ENCODE measurements at regions not wholly inside any gene's neighbourhood (a gene's known extent, or its start where the extent isn't known, plus 50 kb on each side); places are given as distances from the start of the nearest gene placed in this dataset.
"Not testable (repeated sequence)": the region's sequence is repeated elsewhere in the genome, so short reads cannot be mapped to it uniquely, and the experiment has no call there.

DNA sequence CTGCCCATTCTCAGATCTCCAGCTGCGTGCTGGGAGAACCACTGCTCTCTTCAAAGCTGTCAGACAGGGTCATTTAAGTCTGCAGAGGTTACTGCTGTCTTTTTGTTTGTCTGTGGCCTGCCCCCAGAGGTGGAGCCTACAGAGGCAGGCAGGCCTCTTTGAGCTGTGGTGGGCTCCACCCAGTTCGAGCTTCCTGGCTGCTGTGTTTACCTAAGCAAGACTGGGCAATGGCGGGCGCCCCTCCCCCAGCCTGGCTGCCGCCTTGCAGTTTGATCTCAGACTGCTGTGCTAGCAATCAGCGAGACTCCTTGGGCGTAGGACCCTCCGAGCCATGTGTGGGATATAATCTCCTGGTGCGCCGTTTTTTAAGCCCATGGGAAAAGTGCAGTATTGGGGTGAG lies 497.3 kb upstream of the SPRED2 start:
- TF ChIP-seq, protein P1, sequence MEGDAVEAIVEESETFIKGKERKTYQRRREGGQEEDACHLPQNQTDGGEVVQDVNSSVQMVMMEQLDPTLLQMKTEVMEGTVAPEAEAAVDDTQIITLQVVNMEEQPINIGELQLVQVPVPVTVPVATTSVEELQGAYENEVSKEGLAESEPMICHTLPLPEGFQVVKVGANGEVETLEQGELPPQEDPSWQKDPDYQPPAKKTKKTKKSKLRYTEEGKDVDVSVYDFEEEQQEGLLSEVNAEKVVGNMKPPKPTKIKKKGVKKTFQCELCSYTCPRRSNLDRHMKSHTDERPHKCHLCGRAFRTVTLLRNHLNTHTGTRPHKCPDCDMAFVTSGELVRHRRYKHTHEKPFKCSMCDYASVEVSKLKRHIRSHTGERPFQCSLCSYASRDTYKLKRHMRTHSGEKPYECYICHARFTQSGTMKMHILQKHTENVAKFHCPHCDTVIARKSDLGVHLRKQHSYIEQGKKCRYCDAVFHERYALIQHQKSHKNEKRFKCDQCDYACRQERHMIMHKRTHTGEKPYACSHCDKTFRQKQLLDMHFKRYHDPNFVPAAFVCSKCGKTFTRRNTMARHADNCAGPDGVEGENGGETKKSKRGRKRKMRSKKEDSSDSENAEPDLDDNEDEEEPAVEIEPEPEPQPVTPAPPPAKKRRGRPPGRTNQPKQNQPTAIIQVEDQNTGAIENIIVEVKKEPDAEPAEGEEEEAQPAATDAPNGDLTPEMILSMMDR (IDR thresholded peaks at IDR 0.05; ENCODE audit: low read length), result not testable (repeated sequence)
- TF ChIP-seq EZH2 (optimal IDR thresholded peaks at IDR 0.05; ENCODE audit: low read depth, low read length); EZH2phosphoT487 (IDR thresholded peaks at IDR 0.05; ENCODE audit: low read length): not testable (repeated sequence)
